HG03039 (cell line): ENCODE measurements at regions not wholly inside any gene's neighbourhood (a gene's known extent, or its start where the extent isn't known, plus 50 kb on each side); places are given as distances from the start of the nearest gene placed in this dataset.

Experiments
- ATAC-seq: cut with Tn5 transposase; IDR thresholded peaks from one replicate; pipeline ENCODE4 v1.9.1; 2021; ENCODE audit warnings: mild to moderate bottlenecking, moderate library complexity; ENCODE audit not compliant: unreplicated experiment

- no peak for ATAC-seq
These were observed 63.3 kb upstream of the CARMIL1 start for GRCh38 chr6:25215881-25216280.

DNA sequence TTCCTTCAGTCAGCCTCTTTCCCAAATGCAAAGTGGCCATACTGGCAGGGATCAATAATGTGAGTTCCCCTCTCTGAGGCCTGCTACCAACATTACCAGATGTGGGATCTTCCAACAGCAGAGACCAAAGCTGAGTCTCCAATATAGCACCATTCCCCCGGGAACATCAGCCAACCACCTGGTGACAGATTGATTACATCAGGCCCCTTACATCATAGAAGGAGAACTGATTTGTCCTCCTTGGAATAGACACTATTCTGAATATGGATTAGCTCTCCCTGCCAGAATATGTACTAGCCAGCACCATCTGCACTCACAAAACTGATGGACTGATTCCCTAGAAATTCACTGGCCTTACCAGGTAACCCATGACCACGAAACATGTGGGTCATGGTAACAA, 61.9 kb upstream of the CARMIL1 start:
- ATAC-seq, result no peak

GRCh38 chr6:25217829-25218228, 61.3 kb upstream of the CARMIL1 start:
- no peak for ATAC-seq

GRCh38 chr6:25218346-25218745, 60.8 kb upstream of the CARMIL1 start:
- no peak for ATAC-seq

DNA sequence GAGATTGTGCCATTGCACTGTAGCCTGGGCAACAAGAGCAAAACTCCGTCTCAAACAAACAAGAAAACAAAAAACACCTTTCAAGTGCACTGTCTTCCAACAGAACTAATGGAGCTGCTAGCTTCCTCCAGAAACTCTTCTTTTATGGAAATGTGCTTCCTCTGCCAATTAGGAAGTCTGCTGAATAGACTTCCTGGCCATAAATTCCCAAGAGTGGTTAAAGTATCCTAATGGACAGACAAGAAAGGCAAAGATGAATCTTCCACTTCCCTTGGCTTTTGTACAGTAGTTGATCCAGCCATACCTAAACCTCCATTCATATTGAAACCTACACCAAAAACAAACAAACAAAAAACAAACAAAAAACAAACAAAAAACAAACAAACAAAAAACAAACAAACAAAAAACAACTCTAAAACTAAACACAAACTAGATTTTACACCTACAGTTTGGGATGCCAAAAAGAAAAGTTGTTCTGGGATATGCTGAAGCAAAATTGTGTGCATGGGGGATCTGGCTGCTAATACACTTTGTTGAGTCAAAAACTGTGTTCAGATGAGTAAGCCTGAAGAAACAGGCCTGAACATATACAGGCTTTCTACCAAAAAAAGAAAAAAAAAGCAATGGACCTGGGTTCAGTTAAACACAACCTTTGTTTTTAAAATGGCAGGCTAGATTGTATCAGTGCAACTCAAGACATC, 59.8 kb upstream of the CARMIL1 start:
- ATAC-seq, result no peak

GRCh38 chr6:25219917-25220278, 59.3 kb upstream of the CARMIL1 start:
- no peak for ATAC-seq

DNA sequence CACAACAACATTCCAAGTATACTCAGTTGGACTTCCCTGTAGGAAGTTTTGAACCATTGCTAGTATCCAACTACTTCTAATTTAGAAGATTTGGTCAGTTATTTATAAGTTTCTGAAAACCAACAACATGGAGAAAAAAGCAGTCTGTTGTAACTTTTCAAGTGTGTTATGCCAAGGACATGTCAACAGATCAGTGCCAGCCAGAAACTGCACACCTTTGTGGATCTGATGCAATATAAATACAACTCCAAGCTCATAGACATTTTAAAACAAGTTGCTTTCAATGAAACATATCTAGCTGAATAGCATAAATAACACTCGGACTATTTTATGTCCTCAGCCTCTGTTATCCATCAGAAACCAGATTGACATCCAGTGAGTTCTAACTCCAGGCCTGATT, 58.3 kb upstream of the CARMIL1 start:
- ATAC-seq, result no peak

GRCh38 chr6:25222006-25222678, 57.0 kb upstream of the CARMIL1 start:
- ATAC-seq, result no peak

DNA sequence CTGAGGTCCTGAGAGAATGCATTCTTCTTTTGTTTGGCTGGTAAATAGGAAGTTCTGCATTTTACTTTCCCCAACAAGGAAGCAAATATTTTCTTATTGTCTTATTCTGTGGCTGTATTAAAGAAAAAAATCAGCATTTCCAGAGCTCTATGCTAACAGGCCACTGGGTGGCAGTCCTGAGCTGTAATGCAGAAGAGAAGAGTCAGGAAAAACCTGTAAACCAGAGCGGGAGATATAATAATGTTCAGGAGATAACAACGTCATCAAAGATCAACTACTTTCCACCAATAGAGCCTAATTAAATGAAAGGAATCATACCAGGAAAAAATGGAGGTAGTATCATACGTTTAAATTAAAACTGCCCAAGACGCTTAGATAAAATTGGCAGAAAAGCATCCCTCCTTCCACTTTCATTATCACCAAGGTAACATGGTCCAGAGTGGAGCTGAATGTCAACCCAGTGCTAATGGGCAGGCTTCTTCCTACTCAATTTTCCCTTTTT, 55.6 kb upstream of the CARMIL1 start:
- ATAC-seq, result no peak

GRCh38 chr6:25224242-25224641, 54.9 kb upstream of the CARMIL1 start:
- no peak for ATAC-seq

- ATAC-seq, result no peak
These were observed 51.3 kb upstream of the CARMIL1 start for GRCh38 chr6:25227854-25228253.
